WTC11 (cell line): ENCODE measurements at regions not wholly inside any gene's neighbourhood (a gene's known extent, or its start where the extent isn't known, plus 50 kb on each side); places are given as distances from the start of the nearest gene placed in this dataset.

Experiments
- ATAC-seq: fragments of 200-7000 bp; cut with Tn5 transposase; 2 replicates; pipeline ENCODE4 v1.10.0; 2021; ENCODE audit warnings: mild to moderate bottlenecking, moderate library complexity
- CTCF ChIA-PET: fragments of 300-600 bp; sonication (Branson Sonifier 250); formaldehyde crosslinking; loops from one replicate; lab custom pipeline; 2021; ENCODE audit warnings: antibody characterized with exemption; lab: Charles Lee
- POLR2A ChIA-PET: fragments of 350-600 bp; sonication (Branson Sonifier 250); formaldehyde crosslinking; loops from one replicate; lab custom pipeline; 2021; ENCODE audit warnings: antibody characterized with exemption; lab: Charles Lee
- DNase-seq: peaks from one replicate; pipeline ENCODE4 v3.0.0; 2021; ENCODE audit warnings: low spot score
- H3K27ac Mint-ChIP-seq: 2 replicates; pipeline ENCODE4 v1.8.0; 2021; ENCODE audit warnings: mixed read lengths
- H3K27me3 Mint-ChIP-seq: 2 replicates; pipeline ENCODE4 v1.8.0; 2021; ENCODE audit warnings: low read depth, mild to moderate bottlenecking, moderate library complexity, mixed read lengths
- H3K36me3 Mint-ChIP-seq: 2 replicates; pipeline ENCODE4 v1.8.0; 2021; ENCODE audit warnings: mixed read lengths
- H3K4me1 Mint-ChIP-seq: 2 replicates; pipeline ENCODE4 v1.8.0; 2022; ENCODE audit warnings: mixed read lengths
- H3K4me3 Mint-ChIP-seq: 2 replicates; pipeline ENCODE4 v1.8.0; 2021; ENCODE audit warnings: mild to moderate bottlenecking, moderate library complexity, mixed read lengths
- H3K9me3 Mint-ChIP-seq: 2 replicates; pipeline ENCODE4 v1.8.0; 2021; ENCODE audit warnings: mixed read lengths
- ATF3 ChIP-seq: sonication (generic); formaldehyde crosslinking; conservative IDR thresholded peaks from 2 replicates; pipeline ENCODE4 v1.8.1; 2022; ENCODE audit warnings: mild to moderate bottlenecking, missing genetic modification reagents
- ETV6 ChIP-seq: sonication (generic); formaldehyde crosslinking; IDR thresholded peaks from 2 replicates; pipeline ENCODE4 v1.8.1; 2022; ENCODE audit warnings: mild to moderate bottlenecking, missing genetic modification reagents
- GRHL2 ChIP-seq: fragments of 250-450 bp; sonication (Bioruptor Pico); IDR thresholded peaks from 2 replicates; pipeline ENCODE4 v1.8.0; 2022; ENCODE audit warnings: mild to moderate bottlenecking, moderate library complexity; ENCODE audit not compliant: insufficient replicate concordance, severe bottlenecking
- JUN ChIP-seq: sonication (generic); formaldehyde crosslinking; IDR thresholded peaks from 2 replicates; pipeline ENCODE4 v1.8.0; 2023; ENCODE audit warnings: mild to moderate bottlenecking, missing genetic modification reagents
- KAT7 ChIP-seq: sonication (generic); formaldehyde crosslinking; IDR thresholded peaks from 2 replicates; pipeline ENCODE4 v1.8.1; 2023; ENCODE audit warnings: missing genetic modification reagents, mild to moderate bottlenecking, borderline replicate concordance
- TEAD4 ChIP-seq: sonication (generic); formaldehyde crosslinking; IDR thresholded peaks from 2 replicates; pipeline ENCODE4 v1.8.0; 2022; ENCODE audit warnings: mild to moderate bottlenecking, missing genetic modification reagents
- ZBTB21 ChIP-seq: sonication (generic); formaldehyde crosslinking; IDR thresholded peaks from 2 replicates; pipeline ENCODE4 v1.8.1; 2023; ENCODE audit warnings: mild to moderate bottlenecking, missing genetic modification reagents, borderline replicate concordance
- ZMAT4 ChIP-seq: fragments of 250-450 bp; sonication (Bioruptor Pico); IDR thresholded peaks from 2 replicates; pipeline ENCODE4 v1.9.0; 2021; ENCODE audit warnings: mild to moderate bottlenecking
- ZNF138 ChIP-seq: sonication (generic); formaldehyde crosslinking; conservative IDR thresholded peaks from 2 replicates; pipeline ENCODE4 v1.8.1; 2022; ENCODE audit warnings: mild to moderate bottlenecking, moderate library complexity, missing genetic modification reagents
- ZNF396 ChIP-seq: fragments of 250-450 bp; sonication (Bioruptor Pico); IDR thresholded peaks from 2 replicates; pipeline ENCODE4 v1.8.0; 2021; ENCODE audit warnings: mild to moderate bottlenecking, moderate library complexity, borderline replicate concordance
- TF ChIP-seq, protein P1 (sequence below): sonication (generic); formaldehyde crosslinking; IDR thresholded peaks from 2 replicates; pipeline ENCODE4 v1.8.0; 2022; ENCODE audit warnings: mild to moderate bottlenecking, missing genetic modification reagents
- TF ChIP-seq, protein P2 (sequence below): sonication (generic); formaldehyde crosslinking; IDR thresholded peaks from 2 replicates; pipeline ENCODE4 v1.8.1; 2022; ENCODE audit warnings: low read depth, mild to moderate bottlenecking, moderate library complexity, missing genetic modification reagents, borderline replicate concordance
- TF ChIP-seq, protein P3 (sequence below): sonication (generic); formaldehyde crosslinking; IDR thresholded peaks from 2 replicates; pipeline ENCODE4 v1.8.1; 2023; ENCODE audit warnings: mild to moderate bottlenecking, missing genetic modification reagents
- TF ChIP-seq, protein P4 (sequence below): sonication (generic); formaldehyde crosslinking; IDR thresholded peaks from 2 replicates; pipeline ENCODE4 v1.8.1; 2022; ENCODE audit warnings: mild to moderate bottlenecking, moderate library complexity, missing genetic modification reagents

DNA sequence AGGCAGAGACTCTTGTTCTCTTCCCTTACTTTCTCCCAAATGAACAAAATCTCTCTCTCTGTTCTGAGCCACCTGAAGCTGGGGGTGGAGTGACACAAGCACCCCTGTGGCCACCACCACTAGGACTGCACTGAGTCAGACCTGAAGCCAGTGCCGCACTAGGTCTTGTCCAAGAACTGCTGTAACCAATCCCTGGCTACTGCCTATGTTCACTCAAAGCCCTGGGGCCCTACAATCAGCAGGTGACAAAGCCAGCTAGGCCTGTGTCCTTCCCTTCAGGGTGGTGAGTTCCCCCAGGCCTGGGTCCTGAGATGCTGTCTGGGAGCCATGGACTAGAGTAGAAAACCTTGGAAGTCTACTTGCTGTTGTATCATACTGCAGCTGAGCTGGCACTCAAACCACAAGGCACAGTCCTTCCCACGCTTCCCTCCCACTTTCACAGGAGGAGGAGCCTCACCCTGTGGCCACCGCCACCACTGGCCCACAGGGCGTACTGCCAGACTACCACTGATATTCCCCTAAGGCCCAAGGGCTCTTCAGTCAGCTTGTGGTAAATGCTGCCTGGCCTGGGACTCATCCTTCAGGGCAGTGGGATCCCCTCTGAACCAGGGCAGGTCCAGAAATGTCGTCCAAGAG, 119.1 kb downstream of the RTL9 start (continued):
- TF ChIP-seq GRHL2 (CRISPR knock-in tag), result no peak
- no peak for TF ChIP-seq KAT7 (CRISPR knock-in tag)

GRCh38 chrX:110491846-110492620, 133.4 kb downstream of the RTL9 start:
- CTCF ChIA-PET, result no interaction called here
- peak; percentile 32; the same call in 1 of the 2 replicates for ATAC-seq
- H3K9me3 Mint-ChIP-seq, result peaks cover 17% of the 10 kb centered on the region; the same call in 1 of the 2 replicates
- H3K27me3 Mint-ChIP-seq, result no peaks in the 10 kb centered on the region; the same call in 1 of the 2 replicates
- no peaks in the 10 kb centered on the region for H3K4me1 Mint-ChIP-seq
- POLR2A ChIA-PET, result no interaction called here
- no peak overlapping the region for H3K4me3 Mint-ChIP-seq
- no peak overlapping the region for H3K27ac Mint-ChIP-seq
- 0 out of 2 replicates have a peak, but pooled peaks cover 3% of the 10 kb centered on the region for H3K36me3 Mint-ChIP-seq
- DNase-seq, result no peak
- no peak for TF ChIP-seq GRHL2 (CRISPR knock-in tag)

GRCh38 chrX:110504947-110505346, 146.3 kb downstream of the RTL9 start:
- ATAC-seq, result no peak
- CTCF ChIA-PET, result no interaction called here
- Mint-ChIP-seq H3K27ac (no peak overlapping the region), H3K27me3 (no peaks in the 10 kb centered on the region; the same call in 1 of the 2 replicates), H3K4me3 (no peak overlapping the region), H3K9me3 (no peaks in the 10 kb centered on the region), H3K36me3 (no peaks in the 10 kb centered on the region), H3K4me1 (peaks cover 12% of the 10 kb centered on the region)
- TF ChIP-seq ZNF396 (CRISPR knock-in tag) (no peak), ZMAT4 (CRISPR knock-in tag) (no peak), ATF3 (CRISPR knock-in tag) (no peak), ZBTB21 (CRISPR knock-in tag) (no peak), TEAD4 (no peak), ETV6 (CRISPR knock-in tag) (no peak), JUN (no peak), ZNF138 (CRISPR knock-in tag) (no peak)
- TF ChIP-seq, protein P1, sequence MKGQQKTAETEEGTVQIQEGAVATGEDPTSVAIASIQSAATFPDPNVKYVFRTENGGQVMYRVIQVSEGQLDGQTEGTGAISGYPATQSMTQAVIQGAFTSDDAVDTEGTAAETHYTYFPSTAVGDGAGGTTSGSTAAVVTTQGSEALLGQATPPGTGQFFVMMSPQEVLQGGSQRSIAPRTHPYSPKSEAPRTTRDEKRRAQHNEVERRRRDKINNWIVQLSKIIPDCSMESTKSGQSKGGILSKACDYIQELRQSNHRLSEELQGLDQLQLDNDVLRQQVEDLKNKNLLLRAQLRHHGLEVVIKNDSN (CRISPR knock-in tag), result no peak
- TF ChIP-seq, protein P2, sequence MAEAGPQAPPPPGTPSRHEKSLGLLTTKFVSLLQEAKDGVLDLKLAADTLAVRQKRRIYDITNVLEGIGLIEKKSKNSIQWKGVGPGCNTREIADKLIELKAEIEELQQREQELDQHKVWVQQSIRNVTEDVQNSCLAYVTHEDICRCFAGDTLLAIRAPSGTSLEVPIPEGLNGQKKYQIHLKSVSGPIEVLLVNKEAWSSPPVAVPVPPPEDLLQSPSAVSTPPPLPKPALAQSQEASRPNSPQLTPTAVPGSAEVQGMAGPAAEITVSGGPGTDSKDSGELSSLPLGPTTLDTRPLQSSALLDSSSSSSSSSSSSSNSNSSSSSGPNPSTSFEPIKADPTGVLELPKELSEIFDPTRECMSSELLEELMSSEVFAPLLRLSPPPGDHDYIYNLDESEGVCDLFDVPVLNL, result no peak
- TF ChIP-seq, protein P3, sequence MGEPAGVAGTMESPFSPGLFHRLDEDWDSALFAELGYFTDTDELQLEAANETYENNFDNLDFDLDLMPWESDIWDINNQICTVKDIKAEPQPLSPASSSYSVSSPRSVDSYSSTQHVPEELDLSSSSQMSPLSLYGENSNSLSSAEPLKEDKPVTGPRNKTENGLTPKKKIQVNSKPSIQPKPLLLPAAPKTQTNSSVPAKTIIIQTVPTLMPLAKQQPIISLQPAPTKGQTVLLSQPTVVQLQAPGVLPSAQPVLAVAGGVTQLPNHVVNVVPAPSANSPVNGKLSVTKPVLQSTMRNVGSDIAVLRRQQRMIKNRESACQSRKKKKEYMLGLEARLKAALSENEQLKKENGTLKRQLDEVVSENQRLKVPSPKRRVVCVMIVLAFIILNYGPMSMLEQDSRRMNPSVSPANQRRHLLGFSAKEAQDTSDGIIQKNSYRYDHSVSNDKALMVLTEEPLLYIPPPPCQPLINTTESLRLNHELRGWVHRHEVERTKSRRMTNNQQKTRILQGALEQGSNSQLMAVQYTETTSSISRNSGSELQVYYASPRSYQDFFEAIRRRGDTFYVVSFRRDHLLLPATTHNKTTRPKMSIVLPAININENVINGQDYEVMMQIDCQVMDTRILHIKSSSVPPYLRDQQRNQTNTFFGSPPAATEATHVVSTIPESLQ (CRISPR knock-in tag), result no peak
- TF ChIP-seq, protein P4, sequence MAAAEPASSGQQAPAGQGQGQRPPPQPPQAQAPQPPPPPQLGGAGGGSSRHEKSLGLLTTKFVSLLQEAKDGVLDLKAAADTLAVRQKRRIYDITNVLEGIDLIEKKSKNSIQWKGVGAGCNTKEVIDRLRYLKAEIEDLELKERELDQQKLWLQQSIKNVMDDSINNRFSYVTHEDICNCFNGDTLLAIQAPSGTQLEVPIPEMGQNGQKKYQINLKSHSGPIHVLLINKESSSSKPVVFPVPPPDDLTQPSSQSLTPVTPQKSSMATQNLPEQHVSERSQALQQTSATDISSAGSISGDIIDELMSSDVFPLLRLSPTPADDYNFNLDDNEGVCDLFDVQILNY (CRISPR knock-in tag), result no peak
- DNase-seq, result no peak
- POLR2A ChIA-PET, result no interaction called here
